ACC112 (cell line): ENCODE measurements at regions not wholly inside any gene's neighbourhood (a gene's known extent, or its start where the extent isn't known, plus 50 kb on each side); places are given as distances from the start of the nearest gene placed in this dataset.
"Not testable (repeated sequence)": the region's sequence is repeated elsewhere in the genome, so short reads cannot be mapped to it uniquely, and the experiment has no call there.

Experiments
- H2AFZ ChIP-seq: fragments of 200-600 bp; sonication (generic); one replicate; pipeline ENCODE4 v1.6.0; 2017; ENCODE audit warnings: antibody characterized with exemption, low read length; ENCODE audit not compliant: unreplicated experiment
- H3K27ac ChIP-seq: fragments of 200-600 bp; sonication (generic); 2 replicates; pipeline ENCODE4 v1.5.1; 2014; ENCODE audit warnings: low read depth, mild to moderate bottlenecking, antibody characterized with exemption, low read length, moderate library complexity
- H3K27me3 ChIP-seq: fragments of 200-600 bp; sonication (generic); 2 replicates; pipeline ENCODE4 v1.6.1; 2014; ENCODE audit warnings: mild to moderate bottlenecking, antibody characterized with exemption, low read length, moderate library complexity, mixed read lengths; ENCODE audit not compliant: insufficient read depth
- H3K36me3 ChIP-seq: fragments of 200-600 bp; sonication (generic); 2 replicates; pipeline ENCODE4 v1.6.1; 2016; ENCODE audit warnings: mild to moderate bottlenecking, antibody characterized with exemption, low read length, moderate library complexity, mixed read lengths; ENCODE audit not compliant: insufficient read depth
- H3K4me1 ChIP-seq: fragments of 200-600 bp; sonication (generic); one replicate; pipeline ENCODE4 v1.6.1; 2016; ENCODE audit warnings: low read length, mixed read lengths; ENCODE audit not compliant: insufficient read depth, unreplicated experiment, control insufficient read depth
- H3K4me3 ChIP-seq: fragments of 200-600 bp; sonication (generic); 2 replicates; pipeline ENCODE4 v1.5.1; 2014; ENCODE audit warnings: mild to moderate bottlenecking, low read depth, low read length
- H3K79me2 ChIP-seq: fragments of 200-600 bp; sonication (generic); one replicate; pipeline ENCODE4 v1.6.0; 2016; ENCODE audit warnings: low read length; ENCODE audit not compliant: control insufficient read depth, unreplicated experiment, insufficient read depth

GRCh38 chr5:29214839-29215238, 1978.6 kb upstream of the CDH6 start:
- H3K4me1 ChIP-seq: no peaks in the 10 kb centered on the region
- no peak overlapping the region for H3K4me3 ChIP-seq
- no peaks in the 10 kb centered on the region for H3K27me3 ChIP-seq
- H3K79me2 ChIP-seq: no peaks in the 10 kb centered on the region
- no peak overlapping the region for H2AFZ ChIP-seq
- H3K27ac ChIP-seq: no peak overlapping the region
- no peaks in the 10 kb centered on the region for H3K36me3 ChIP-seq

GRCh38 chr5:29213475-29213874, 1980.0 kb upstream of the CDH6 start:
- Histone ChIP-seq H3K27me3 (no peaks in the 10 kb centered on the region), H2AFZ (no peak overlapping the region), H3K27ac (no peak overlapping the region), H3K4me3 (no peak overlapping the region), H3K79me2 (no peaks in the 10 kb centered on the region), H3K4me1 (no peaks in the 10 kb centered on the region), H3K36me3 (no peaks in the 10 kb centered on the region)

- Histone ChIP-seq H3K4me3 (no peak overlapping the region), H3K4me1 (no peaks in the 10 kb centered on the region), H3K27me3 (no peaks in the 10 kb centered on the region), H3K27ac (no peak overlapping the region), H3K36me3 (no peaks in the 10 kb centered on the region), H3K79me2 (no peaks in the 10 kb centered on the region), H2AFZ (no peak overlapping the region)
Measured at GRCh38 chr5:29208024-29208423, 1985.5 kb upstream of the CDH6 start.

GRCh38 chr5:29203049-29203448, 1990.4 kb upstream of the CDH6 start:
- Histone ChIP-seq H3K27ac (no peak overlapping the region), H3K4me3 (no peak overlapping the region), H3K27me3 (no peaks in the 10 kb centered on the region), H3K36me3 (no peaks in the 10 kb centered on the region), H3K4me1 (no peaks in the 10 kb centered on the region), H2AFZ (no peak overlapping the region), H3K79me2 (no peaks in the 10 kb centered on the region)

- Histone ChIP-seq H3K4me1 (no peaks in the 10 kb centered on the region), H3K36me3 (no peaks in the 10 kb centered on the region), H3K79me2 (no peaks in the 10 kb centered on the region), H3K4me3 (no peak overlapping the region), H3K27ac (no peak overlapping the region), H3K27me3 (no peaks in the 10 kb centered on the region), H2AFZ (no peak overlapping the region)
Measured at GRCh38 chr5:29197631-29198454, 1995.6 kb upstream of the CDH6 start.

GRCh38 chr5:29193972-29194371, 1999.5 kb upstream of the CDH6 start:
- H2AFZ ChIP-seq: no peak overlapping the region

GRCh38 chr5:29191269-29192048, 2002.0 kb upstream of the CDH6 start:
- H2AFZ ChIP-seq, H3K27ac ChIP-seq, H3K36me3 ChIP-seq, H3K4me3 ChIP-seq, H3K4me1 ChIP-seq, H3K27me3 ChIP-seq, H3K79me2 ChIP-seq: not testable (repeated sequence)

More at GRCh38 chr5:29193972-29194371, 1999.5 kb upstream of the CDH6 start:
- H3K4me1 ChIP-seq: no peaks in the 10 kb centered on the region
- H3K4me3 ChIP-seq: no peak overlapping the region
- H3K27me3 ChIP-seq: no peaks in the 10 kb centered on the region
- no peak overlapping the region for H3K27ac ChIP-seq
- H3K79me2 ChIP-seq: no peaks in the 10 kb centered on the region
- H3K36me3 ChIP-seq: no peaks in the 10 kb centered on the region

GRCh38 chr5:29190398-29190797, 2003.1 kb upstream of the CDH6 start:
- not testable (repeated sequence) for H3K4me1 ChIP-seq, H3K27me3 ChIP-seq, H3K79me2 ChIP-seq, H3K27ac ChIP-seq, H3K36me3 ChIP-seq, H3K4me3 ChIP-seq, H2AFZ ChIP-seq

- H3K36me3 ChIP-seq: not testable (repeated sequence)
Measured at GRCh38 chr5:29186380-29186779, 2007.1 kb upstream of the CDH6 start.

GRCh38 chr5:29185558-29185957, 2007.9 kb upstream of the CDH6 start:
- no peak overlapping the region for H2AFZ ChIP-seq
- no peak overlapping the region for H3K27ac ChIP-seq
- H3K79me2 ChIP-seq: no peaks in the 10 kb centered on the region
- H3K36me3 ChIP-seq: no peaks in the 10 kb centered on the region
- no peaks in the 10 kb centered on the region for H3K4me1 ChIP-seq
- no peaks in the 10 kb centered on the region for H3K27me3 ChIP-seq
- H3K4me3 ChIP-seq: no peak overlapping the region

More at GRCh38 chr5:29186380-29186779, 2007.1 kb upstream of the CDH6 start:
- H2AFZ ChIP-seq, H3K27me3 ChIP-seq, H3K79me2 ChIP-seq, H3K4me3 ChIP-seq, H3K27ac ChIP-seq, H3K4me1 ChIP-seq: not testable (repeated sequence)

GRCh38 chr5:29175774-29176173, 2017.7 kb upstream of the CDH6 start:
- H2AFZ ChIP-seq: no peak overlapping the region
- H3K27ac ChIP-seq: no peak overlapping the region
- H3K4me1 ChIP-seq: no peaks in the 10 kb centered on the region
- no peaks in the 10 kb centered on the region for H3K79me2 ChIP-seq
- H3K4me3 ChIP-seq: no peak overlapping the region
- H3K36me3 ChIP-seq: no peaks in the 10 kb centered on the region
- no peaks in the 10 kb centered on the region for H3K27me3 ChIP-seq
